SW480 (cell line): ENCODE measurements at regions not wholly inside any gene's neighbourhood (a gene's known extent, or its start where the extent isn't known, plus 50 kb on each side); places are given as distances from the start of the nearest gene placed in this dataset.
A peak's percentile ranks its signal among the peaks of the same experiment; 100 is the strongest.
"Not testable (repeated sequence)": the region's sequence is repeated elsewhere in the genome, so short reads cannot be mapped to it uniquely, and the experiment has no call there.

ENCODE experiments used
- DNase-seq: peaks from one replicate; pipeline ENCODE4 v3.0.0-alpha.2; 2016; ENCODE audit warnings: low spot score

- DNase-seq: no peak
Observed at GRCh38 chr16:26985100-26986065, 81.3 kb upstream of the C16orf82 start.

- DNase-seq: peak; percentile 48
Observed at GRCh38 chr16:26987597-26988010, 79.1 kb upstream of the C16orf82 start.

GRCh38 chr16:26988186-26988585 lies 78.5 kb upstream of the C16orf82 start:
- DNase-seq: no peak

- DNase-seq: not testable (repeated sequence)
Observed at GRCh38 chr16:26990384-26991120, 76.2 kb upstream of the C16orf82 start.

- DNase-seq: no peak
Observed at GRCh38 chr16:26992666-26993349, 73.9 kb upstream of the C16orf82 start.

- DNase-seq: no peak
Observed at GRCh38 chr16:26993511-26993910, 73.2 kb upstream of the C16orf82 start.

GRCh38 chr16:26993963-26994362 lies 72.8 kb upstream of the C16orf82 start:
- DNase-seq: no peak

- no peak for DNase-seq
Observed at GRCh38 chr16:26995522-26995921, 71.2 kb upstream of the C16orf82 start.

- no peak for DNase-seq
Observed at GRCh38 chr16:27005386-27005785, 61.3 kb upstream of the C16orf82 start.
